ENCODE measurements at regions not wholly inside any gene's neighbourhood (a gene's known extent, or its start where the extent isn't known, plus 50 kb on each side); places are given as distances from the start of the nearest gene placed in this dataset.
A peak's percentile ranks its signal among the peaks of the same experiment; 100 is the strongest.
"Not testable (repeated sequence)": the region's sequence is repeated elsewhere in the genome, so short reads cannot be mapped to it uniquely, and the experiment has no call there.

- DNase-seq, result not testable (repeated sequence)
Observed at GRCh38 chr4:102397056-102397455, 51.8 kb upstream of the SLC39A8 start.

GRCh38 chr4:102399021-102399420 lies 53.7 kb upstream of the SLC39A8 start:
- DNase-seq, result no peak

GRCh38 chr4:102400898-102401297 lies 55.6 kb upstream of the SLC39A8 start:
- DNase-seq, result no peak

- DNase-seq, result no peak
Observed at GRCh38 chr4:102402223-102402622, 56.9 kb upstream of the SLC39A8 start.

GRCh38 chr4:102403116-102403515 lies 57.8 kb upstream of the SLC39A8 start:
- DNase-seq, result no peak

GRCh38 chr4:102404431-102404969 lies 59.2 kb upstream of the SLC39A8 start:
- no peak for DNase-seq

- no peak for DNase-seq
Observed at GRCh38 chr4:102405821-102406401, 60.6 kb upstream of the SLC39A8 start.

GRCh38 chr4:102410884-102411283 lies 65.6 kb upstream of the SLC39A8 start:
- not testable (repeated sequence) for DNase-seq

- DNase-seq, result no peak
Observed at GRCh38 chr4:102411408-102411807, 66.1 kb upstream of the SLC39A8 start.

GRCh38 chr4:102416765-102417164 lies 71.5 kb upstream of the SLC39A8 start:
- no peak for DNase-seq

- no peak for DNase-seq
Observed at GRCh38 chr4:102420563-102421398, 75.5 kb upstream of the SLC39A8 start.

- DNase-seq, result no peak
Observed at GRCh38 chr4:102422843-102423242, 77.6 kb upstream of the SLC39A8 start.

GRCh38 chr4:102423375-102423774 lies 77.8 kb upstream of the NFKB1 start:
- no peak for DNase-seq

- DNase-seq, result no peak
Observed at GRCh38 chr4:102427371-102427998, 73.7 kb upstream of the NFKB1 start.

GRCh38 chr4:102428122-102428521 lies 73.0 kb upstream of the NFKB1 start:
- DNase-seq, result no peak

GRCh38 chr4:102429553-102429952 lies 71.6 kb upstream of the NFKB1 start:
- DNase-seq, result no peak

- no peak for DNase-seq
Observed at GRCh38 chr4:102430461-102430910, 70.7 kb upstream of the NFKB1 start.

GRCh38 chr4:102431608-102431961 lies 69.6 kb upstream of the NFKB1 start:
- no peak for DNase-seq

GRCh38 chr4:102437111-102437510 lies 64.0 kb upstream of the NFKB1 start:
- DNase-seq, result no peak

GRCh38 chr4:102438396-102439235 lies 62.5 kb upstream of the NFKB1 start:
- DNase-seq, result no peak

GRCh38 chr4:102439236-102439614 lies 61.9 kb upstream of the NFKB1 start:
- peak; percentile 12 for DNase-seq

- DNase-seq, result peak; percentile 26
Observed at GRCh38 chr4:102439812-102440211, 61.3 kb upstream of the NFKB1 start.

GRCh38 chr4:102440498-102440897 lies 60.7 kb upstream of the NFKB1 start:
- DNase-seq, result no peak

Measured in DMS53 (cell line).